ENCODE measurements at regions not wholly inside any gene's neighbourhood (a gene's known extent, or its start where the extent isn't known, plus 50 kb on each side); places are given as distances from the start of the nearest gene placed in this dataset.

DNA sequence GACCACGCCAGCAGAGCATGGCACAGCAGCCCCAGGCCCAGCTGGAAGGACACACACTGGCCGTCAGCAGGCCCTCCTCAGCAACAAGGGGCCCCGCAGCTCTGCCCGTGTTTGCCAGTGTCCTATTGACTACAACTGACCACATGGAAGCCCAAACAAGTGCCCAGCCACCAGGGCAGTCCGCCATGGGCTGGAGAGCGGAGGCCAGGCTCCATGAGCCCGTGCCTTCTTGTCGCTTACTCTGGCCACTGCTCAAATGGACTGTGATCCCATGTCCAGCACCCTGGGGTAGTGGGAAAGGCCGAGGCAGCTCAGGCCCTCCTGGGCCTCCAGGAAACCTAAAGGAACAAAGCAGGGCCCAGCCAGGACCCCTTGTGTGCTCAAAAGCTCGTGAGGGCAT is 53.9 kb upstream of the TAF1B start:
- TF ChIP-seq, protein P1, sequence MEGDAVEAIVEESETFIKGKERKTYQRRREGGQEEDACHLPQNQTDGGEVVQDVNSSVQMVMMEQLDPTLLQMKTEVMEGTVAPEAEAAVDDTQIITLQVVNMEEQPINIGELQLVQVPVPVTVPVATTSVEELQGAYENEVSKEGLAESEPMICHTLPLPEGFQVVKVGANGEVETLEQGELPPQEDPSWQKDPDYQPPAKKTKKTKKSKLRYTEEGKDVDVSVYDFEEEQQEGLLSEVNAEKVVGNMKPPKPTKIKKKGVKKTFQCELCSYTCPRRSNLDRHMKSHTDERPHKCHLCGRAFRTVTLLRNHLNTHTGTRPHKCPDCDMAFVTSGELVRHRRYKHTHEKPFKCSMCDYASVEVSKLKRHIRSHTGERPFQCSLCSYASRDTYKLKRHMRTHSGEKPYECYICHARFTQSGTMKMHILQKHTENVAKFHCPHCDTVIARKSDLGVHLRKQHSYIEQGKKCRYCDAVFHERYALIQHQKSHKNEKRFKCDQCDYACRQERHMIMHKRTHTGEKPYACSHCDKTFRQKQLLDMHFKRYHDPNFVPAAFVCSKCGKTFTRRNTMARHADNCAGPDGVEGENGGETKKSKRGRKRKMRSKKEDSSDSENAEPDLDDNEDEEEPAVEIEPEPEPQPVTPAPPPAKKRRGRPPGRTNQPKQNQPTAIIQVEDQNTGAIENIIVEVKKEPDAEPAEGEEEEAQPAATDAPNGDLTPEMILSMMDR (conservative IDR thresholded peaks at IDR 0.05) = no peak
- peak overlapping the region; percentile 98 for H3K27ac ChIP-seq

DNA sequence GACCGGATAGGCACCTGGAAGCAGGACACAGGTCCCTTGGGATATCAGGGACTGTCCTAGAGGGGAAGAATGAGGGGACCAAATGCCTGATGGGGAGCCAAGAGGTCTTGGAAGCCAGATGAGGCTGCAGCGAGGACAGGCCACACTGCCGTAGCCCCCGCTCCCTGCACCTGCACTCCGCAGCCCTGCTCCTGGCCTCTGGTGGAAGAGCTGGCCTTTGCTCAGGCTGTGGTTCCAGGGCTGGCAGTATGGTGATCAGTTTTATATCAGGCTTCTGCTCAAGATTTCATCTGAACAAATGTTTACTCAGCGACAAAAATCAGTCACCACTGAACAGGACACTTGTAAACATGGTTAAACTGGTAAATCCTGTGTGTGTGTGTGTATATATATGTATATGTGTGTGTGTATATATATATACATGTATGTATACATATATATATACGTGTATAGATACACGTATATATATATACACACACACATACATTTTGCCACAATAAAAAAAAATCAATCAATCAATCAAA is 52.5 kb upstream of the TAF1B start:
- TF ChIP-seq, protein P1 (conservative IDR thresholded peaks at IDR 0.05) = no peak
- H3K27ac ChIP-seq = peak overlapping the region; percentile 98

DNA sequence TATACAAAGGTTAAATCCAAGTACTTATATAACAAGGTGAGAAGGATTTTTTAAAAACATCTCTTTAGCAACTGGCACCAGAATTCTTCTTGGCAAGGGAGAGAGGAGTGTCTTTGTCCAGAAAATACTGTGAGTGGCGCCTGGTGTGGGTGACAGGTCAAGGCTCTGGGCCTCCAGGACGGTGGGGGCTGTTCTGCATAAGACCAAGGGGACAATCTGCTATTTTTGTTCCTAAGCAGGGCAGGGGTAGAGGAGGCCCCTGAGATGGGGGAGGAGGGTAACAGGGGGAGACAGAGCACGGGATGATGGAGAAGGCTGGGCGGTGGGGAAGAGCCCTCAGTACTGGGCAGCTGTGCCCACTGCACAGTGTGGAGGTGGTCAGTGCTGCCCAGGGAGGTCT is 51.6 kb upstream of the TAF1B start:
- TF ChIP-seq, protein P1 (conservative IDR thresholded peaks at IDR 0.05) = no peak
- peak overlapping the region; percentile 98 for H3K27ac ChIP-seq

DNA sequence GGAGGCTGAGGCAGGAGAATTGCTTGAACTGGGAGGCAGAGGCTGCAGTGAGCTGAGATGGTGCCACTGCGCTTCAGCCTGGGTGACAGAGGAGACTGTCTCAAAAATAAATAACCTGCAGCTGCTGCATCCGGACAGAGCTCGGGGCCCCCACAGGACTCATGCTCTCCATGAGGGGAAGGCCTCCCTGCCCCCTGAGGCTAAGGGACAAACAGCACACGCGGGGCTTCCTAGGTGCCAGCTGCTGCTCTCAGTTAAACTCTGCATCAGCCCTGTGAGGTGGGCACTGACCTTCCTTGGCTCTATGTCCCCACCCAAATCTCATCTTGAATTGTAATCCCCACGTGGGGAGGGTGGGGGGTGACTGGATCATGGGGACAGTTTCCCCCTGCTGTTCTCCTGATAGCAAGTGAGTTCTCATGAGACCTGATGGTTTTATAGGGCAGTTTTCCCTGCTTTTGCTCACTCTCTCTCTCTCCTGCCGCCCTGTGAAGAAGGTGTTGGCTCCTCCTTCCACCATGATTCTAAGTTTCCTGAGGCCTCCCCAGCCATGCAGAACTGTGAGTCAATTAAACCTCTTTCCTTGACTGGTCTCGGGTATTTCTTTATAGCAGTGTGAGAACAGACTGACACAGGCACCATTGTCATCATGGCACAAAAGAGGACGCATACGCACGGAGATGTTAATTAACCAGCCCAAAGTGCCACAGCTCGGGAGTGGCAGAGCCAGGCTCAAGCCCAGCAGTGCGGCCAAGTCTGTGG is 49.9 kb upstream of the TAF1B start:
- TF ChIP-seq, protein P1 (conservative IDR thresholded peaks at IDR 0.05) = no peak
- H3K27ac ChIP-seq = peak overlapping the region; percentile 98; the same call in 1 of the 2 replicates
